HG03571 (cell line): ENCODE measurements at regions not wholly inside any gene's neighbourhood (a gene's known extent, or its start where the extent isn't known, plus 50 kb on each side); places are given as distances from the start of the nearest gene placed in this dataset.

Source experiments
- ATAC-seq: cut with Tn5 transposase; IDR thresholded peaks from one replicate; pipeline ENCODE4 v1.9.1; 2021; ENCODE audit not compliant: unreplicated experiment

GRCh38 chr1:234666761-234667160 lies 56.8 kb upstream of the IRF2BP2 start:
- ATAC-seq, result no peak

- ATAC-seq, result no peak
These were observed 56.1 kb upstream of the IRF2BP2 start for GRCh38 chr1:234665975-234666605.

- ATAC-seq, result no peak
These were observed 52.2 kb upstream of the IRF2BP2 start for GRCh38 chr1:234662148-234662547.

- no peak for ATAC-seq
These were observed 51.4 kb upstream of the IRF2BP2 start for GRCh38 chr1:234661317-234661928.

GRCh38 chr1:234660536-234661316 lies 50.7 kb upstream of the IRF2BP2 start:
- ATAC-seq, result no peak
